HEK293 (cell line): ENCODE measurements at regions not wholly inside any gene's neighbourhood (a gene's known extent, or its start where the extent isn't known, plus 50 kb on each side); places are given as distances from the start of the nearest gene placed in this dataset.

ENCODE experiments used
- CTCF ChIA-PET: fragments of 350-600 bp; formaldehyde crosslinking; extraction: SDS; loops from one replicate; lab custom pipeline; 2021; ENCODE audit warnings: antibody characterized with exemption; lab: Yijun Ruan, JAX
- POLR2A ChIA-PET: fragments of 300-600 bp; formaldehyde crosslinking; extraction: SDS; loops from one replicate; lab custom pipeline; 2020; ENCODE audit warnings: antibody characterized with exemption, inconsistent platforms; lab: Yijun Ruan, JAX
- H3K27ac ChIP-seq: fragments of 200-500 bp; sonication (Bioruptor generic); 2 replicates; pipeline ENCODE4 v1.5.1; 2014; ENCODE audit warnings: low read depth, low read length, control low read depth, inconsistent platforms; ENCODE audit errors: extremely low read depth
- H3K36me3 ChIP-seq, 2 experiments: fragments of 200-500 bp in 1 of 2; sonication (Bioruptor generic) in 1 of 2; 1 replicate in 1 of 2; 2 replicates in 1 of 2; pipeline ENCODE4 v1.5.1; 2014 to 2017; ENCODE audit warnings: inconsistent platforms in 2 of 2, low read length in 2 of 2; ENCODE audit not compliant: control insufficient read depth in 2 of 2, insufficient read depth in 1 of 2
- H3K4me1 ChIP-seq: fragments of 200-500 bp; sonication (Bioruptor generic); 2 replicates; pipeline ENCODE4 v1.5.1; 2014; ENCODE audit warnings: mild to moderate bottlenecking, low read length, inconsistent platforms; ENCODE audit not compliant: control insufficient read depth, insufficient read depth
- H3K4me3 ChIP-seq: 2 replicates; pipeline ENCODE4 v1.5.1; 2011; ENCODE audit warnings: low read depth, mild to moderate bottlenecking, control low read depth, low read length, moderate library complexity
- H3K9me3 ChIP-seq: fragments of 200-500 bp; sonication (Bioruptor generic); 2 replicates; pipeline ENCODE4 v1.5.1; 2014; ENCODE audit warnings: low read depth, low read length, inconsistent platforms; ENCODE audit not compliant: control insufficient read depth, insufficient read depth
- CTCF ChIP-seq: fragments of 450-650 bp; formaldehyde crosslinking; IDR thresholded peaks from 2 replicates; pipeline ENCODE4 v1.5.1; 2016; ENCODE audit warnings: missing biosample characterization, missing genetic modification characterization
- GLIS2 ChIP-seq: fragments of 450-650 bp; formaldehyde crosslinking; IDR thresholded peaks from 2 replicates; pipeline ENCODE4 v1.5.1; 2016; ENCODE audit warnings: missing biosample characterization, missing genetic modification characterization
- HOXD13 ChIP-seq: sonication (generic); formaldehyde crosslinking; IDR thresholded peaks from 2 replicates; pipeline ENCODE4 v1.8.0; 2022; ENCODE audit warnings: missing genetic modification reagents, borderline replicate concordance
- ZBTB20 ChIP-seq: fragments of 450-650 bp; formaldehyde crosslinking; IDR thresholded peaks from 2 replicates; pipeline ENCODE4 v1.5.1; 2016; ENCODE audit warnings: missing biosample characterization, missing genetic modification characterization
- ZNF112 ChIP-seq: fragments of 450-650 bp; formaldehyde crosslinking; IDR thresholded peaks from 2 replicates; pipeline ENCODE4 v1.5.0; 2017; ENCODE audit warnings: missing biosample characterization, missing genetic modification characterization
- ZNF157 ChIP-seq: fragments of 450-650 bp; formaldehyde crosslinking; IDR thresholded peaks from 2 replicates; pipeline ENCODE4 v1.5.1; 2016; ENCODE audit warnings: missing biosample characterization, missing genetic modification characterization
- ZNF174 ChIP-seq: fragments of 450-650 bp; formaldehyde crosslinking; IDR thresholded peaks from 2 replicates; pipeline ENCODE4 v1.5.0; 2017; ENCODE audit warnings: missing biosample characterization, mild to moderate bottlenecking, missing genetic modification characterization
- ZNF18 ChIP-seq: fragments of 450-650 bp; formaldehyde crosslinking; IDR thresholded peaks from 2 replicates; pipeline ENCODE4 v1.5.1; 2016; ENCODE audit warnings: missing biosample characterization, missing genetic modification characterization
- ZNF184 ChIP-seq: fragments of 450-650 bp; IDR thresholded peaks from 2 replicates; pipeline ENCODE4 v1.5.1; 2018; ENCODE audit warnings: missing biosample characterization, mild to moderate bottlenecking, missing genetic modification characterization
- ZNF239 ChIP-seq: fragments of 450-650 bp; formaldehyde crosslinking; IDR thresholded peaks from 2 replicates; pipeline ENCODE4 v1.5.1; 2016; ENCODE audit warnings: missing biosample characterization, missing genetic modification characterization
- ZNF37A ChIP-seq: fragments of 450-650 bp; IDR thresholded peaks from 2 replicates; pipeline ENCODE4 v1.5.1; 2018; ENCODE audit warnings: missing biosample characterization, missing genetic modification characterization
- ZNF398 ChIP-seq: fragments of 450-650 bp; formaldehyde crosslinking; IDR thresholded peaks from 2 replicates; pipeline ENCODE4 v1.5.1; 2017; ENCODE audit warnings: missing biosample characterization, missing genetic modification characterization
- ZNF530 ChIP-seq: fragments of 450-650 bp; formaldehyde crosslinking; IDR thresholded peaks from 2 replicates; pipeline ENCODE4 v1.5.1; 2016; ENCODE audit warnings: low read depth, missing biosample characterization, missing genetic modification characterization
- ZNF555 ChIP-seq: fragments of 450-650 bp; formaldehyde crosslinking; conservative IDR thresholded peaks from 2 replicates; pipeline ENCODE4 v1.5.1; 2017; ENCODE audit warnings: missing biosample characterization, mild to moderate bottlenecking, missing genetic modification characterization, inconsistent platforms
- ZNF585B ChIP-seq: fragments of 450-650 bp; formaldehyde crosslinking; IDR thresholded peaks from 2 replicates; pipeline ENCODE4 v1.5.1; 2016; ENCODE audit warnings: missing biosample characterization, missing genetic modification characterization
- ZNF596 ChIP-seq: fragments of 450-650 bp; IDR thresholded peaks from 2 replicates; pipeline ENCODE4 v1.5.0; 2018; ENCODE audit warnings: missing biosample characterization, mild to moderate bottlenecking, missing genetic modification characterization, moderate library complexity
- ZNF837 ChIP-seq: fragments of 450-650 bp; formaldehyde crosslinking; IDR thresholded peaks from 2 replicates; pipeline ENCODE4 v1.5.1; 2016; ENCODE audit warnings: missing biosample characterization, missing genetic modification characterization
- TF ChIP-seq, protein P1 (sequence below): fragments of 450-650 bp; IDR thresholded peaks from 2 replicates; pipeline ENCODE4 v1.5.1; 2018; ENCODE audit warnings: missing biosample characterization, mild to moderate bottlenecking, missing genetic modification characterization
- TF ChIP-seq, protein P2 (sequence below): fragments of 450-650 bp; formaldehyde crosslinking; IDR thresholded peaks from 2 replicates; pipeline ENCODE4 v1.5.1; 2016; ENCODE audit warnings: missing biosample characterization, missing genetic modification characterization, low read depth

- TF ChIP-seq, protein P1, sequence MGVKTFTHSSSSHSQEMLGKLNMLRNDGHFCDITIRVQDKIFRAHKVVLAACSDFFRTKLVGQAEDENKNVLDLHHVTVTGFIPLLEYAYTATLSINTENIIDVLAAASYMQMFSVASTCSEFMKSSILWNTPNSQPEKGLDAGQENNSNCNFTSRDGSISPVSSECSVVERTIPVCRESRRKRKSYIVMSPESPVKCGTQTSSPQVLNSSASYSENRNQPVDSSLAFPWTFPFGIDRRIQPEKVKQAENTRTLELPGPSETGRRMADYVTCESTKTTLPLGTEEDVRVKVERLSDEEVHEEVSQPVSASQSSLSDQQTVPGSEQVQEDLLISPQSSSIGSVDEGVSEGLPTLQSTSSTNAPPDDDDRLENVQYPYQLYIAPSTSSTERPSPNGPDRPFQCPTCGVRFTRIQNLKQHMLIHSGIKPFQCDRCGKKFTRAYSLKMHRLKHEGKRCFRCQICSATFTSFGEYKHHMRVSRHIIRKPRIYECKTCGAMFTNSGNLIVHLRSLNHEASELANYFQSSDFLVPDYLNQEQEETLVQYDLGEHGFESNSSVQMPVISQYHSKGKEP (tag by site-specific recombination), result no peak
- TF ChIP-seq ZNF157 (tag by site-specific recombination), result no peak
- TF ChIP-seq ZNF239 (tag by site-specific recombination), result no peak
- TF ChIP-seq ZNF837 (tag by site-specific recombination), result no peak
- TF ChIP-seq ZNF555 (tag by site-specific recombination), result no peak
- no peak for TF ChIP-seq HOXD13
- TF ChIP-seq GLIS2 (tag by site-specific recombination), result no peak
These were observed 98.0 kb upstream of the WASF3 start (continued) for GRCh38 chr13:26459276-26460131.

- Histone ChIP-seq H3K4me3 (no peak overlapping the region), H3K9me3 (no peaks in the 10 kb centered on the region), H3K36me3 (no peaks in the 10 kb centered on the region), H3K4me1 (no peaks in the 10 kb centered on the region), H3K27ac (no peak overlapping the region)
- POLR2A ChIA-PET, result no interaction called here
- CTCF ChIA-PET, result interaction anchor here (1.6 kb wide), 1 partner anchor 34 kb away, joined by 3 read pairs; no protein-coding TSS in a partner anchor
- TF ChIP-seq CTCF (tag by site-specific recombination), result no peak
- no peak for TF ChIP-seq ZNF596
- no peak for TF ChIP-seq ZBTB20 (tag by site-specific recombination)
- no peak for TF ChIP-seq ZNF112 (tag by site-specific recombination)
- TF ChIP-seq ZNF37A, result no peak
- no peak for TF ChIP-seq ZNF18
- TF ChIP-seq ZNF174 (tag by site-specific recombination), result no peak
These were observed 96.8 kb upstream of the WASF3 start for GRCh38 chr13:26460648-26461047.

DNA sequence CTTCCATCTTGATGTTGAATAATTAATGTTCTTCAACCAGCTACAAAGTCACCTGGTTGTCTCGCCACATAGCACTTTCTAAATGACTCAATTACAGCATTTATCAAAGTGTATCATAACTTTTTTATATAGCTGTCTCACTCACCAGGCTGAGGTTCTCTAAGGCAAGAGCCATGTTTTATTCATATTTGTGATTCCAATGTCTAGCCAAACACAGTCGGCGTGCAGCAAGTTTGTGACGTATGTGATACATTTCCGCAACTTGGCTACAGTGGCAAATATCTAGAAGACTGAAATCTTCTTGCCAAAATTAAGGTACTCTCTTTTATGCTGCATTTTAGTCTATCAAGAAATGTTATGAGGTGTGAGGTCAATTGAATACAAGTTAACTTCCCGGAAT lies 94.2 kb upstream of the WASF3 start:
- no peak overlapping the region for H3K4me3 ChIP-seq
- ChIA-PET CTCF (no interaction called here), POLR2A (no interaction called here)
- H3K36me3 ChIP-seq, result no peaks in the 10 kb centered on the region
- no peaks in the 10 kb centered on the region for H3K4me1 ChIP-seq
- TF ChIP-seq ZNF398 (tag by site-specific recombination), result no peak
- TF ChIP-seq, protein P2, sequence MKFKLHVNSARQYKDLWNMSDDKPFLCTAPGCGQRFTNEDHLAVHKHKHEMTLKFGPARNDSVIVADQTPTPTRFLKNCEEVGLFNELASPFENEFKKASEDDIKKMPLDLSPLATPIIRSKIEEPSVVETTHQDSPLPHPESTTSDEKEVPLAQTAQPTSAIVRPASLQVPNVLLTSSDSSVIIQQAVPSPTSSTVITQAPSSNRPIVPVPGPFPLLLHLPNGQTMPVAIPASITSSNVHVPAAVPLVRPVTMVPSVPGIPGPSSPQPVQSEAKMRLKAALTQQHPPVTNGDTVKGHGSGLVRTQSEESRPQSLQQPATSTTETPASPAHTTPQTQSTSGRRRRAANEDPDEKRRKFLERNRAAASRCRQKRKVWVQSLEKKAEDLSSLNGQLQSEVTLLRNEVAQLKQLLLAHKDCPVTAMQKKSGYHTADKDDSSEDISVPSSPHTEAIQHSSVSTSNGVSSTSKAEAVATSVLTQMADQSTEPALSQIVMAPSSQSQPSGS (tag by site-specific recombination), result no peak
- TF ChIP-seq ZNF530 (tag by site-specific recombination), result no peak
- no peak for TF ChIP-seq ZNF184 (tag by site-specific recombination)
- no peak for TF ChIP-seq ZNF585B (tag by site-specific recombination)
- H3K9me3 ChIP-seq, result no peaks in the 10 kb centered on the region
- H3K27ac ChIP-seq, result no peak overlapping the region
